ENCODE measurements at regions not wholly inside any gene's neighbourhood (a gene's known extent, or its start where the extent isn't known, plus 50 kb on each side); places are given as distances from the start of the nearest gene placed in this dataset.

- no peak for TF ChIP-seq CTCF (IDR thresholded peaks at IDR 0.05)
- no peak for TF ChIP-seq POLR2A (IDR thresholded peaks at IDR 0.05)
Observed at GRCh38 chrX:51804741-51805140, 61.5 kb downstream of the GSPT2 start.

All from testis (tissue), 2 donors.